CD4-positive, alpha-beta memory T cell (primary cell): ENCODE measurements at regions not wholly inside any gene's neighbourhood (a gene's known extent, or its start where the extent isn't known, plus 50 kb on each side); places are given as distances from the start of the nearest gene placed in this dataset.

Experiments
- CTCF ChIA-PET: fragments of 350-600 bp; sonication (Branson Sonifier 250); formaldehyde crosslinking; loops from one replicate; lab custom pipeline; 2021; ENCODE audit warnings: inconsistent platforms; ENCODE audit not compliant: partially characterized antibody; lab: Charles Lee
- POLR2A ChIA-PET: fragments of 350-600 bp; sonication (Branson Sonifier 250); formaldehyde crosslinking; loops from one replicate; lab custom pipeline; 2021; ENCODE audit not compliant: partially characterized antibody; lab: Charles Lee
- DNase-seq, 5 donors: peaks; one replicate each; pipeline versions ENCODE4 v3.0.0 to v3.0.0-alpha.2; 2020 to 2022; ENCODE audit warnings: mixed read lengths in 1 of 5
- H3K27ac ChIP-seq: one replicate; pipeline ENCODE4 v1.7.0; 2013; ENCODE audit warnings: low read depth, low read length
- H3K27me3 ChIP-seq: 2 replicates; pipeline ENCODE4 v1.7.0; 2013; ENCODE audit warnings: mild to moderate bottlenecking, low read length, moderate library complexity; ENCODE audit not compliant: insufficient read depth
- H3K36me3 ChIP-seq: 2 replicates; pipeline ENCODE4 v1.7.0; 2013; ENCODE audit warnings: mild to moderate bottlenecking, low read length, moderate library complexity; ENCODE audit not compliant: insufficient read depth
- H3K4me1 ChIP-seq: 2 replicates; pipeline ENCODE4 v1.7.0; 2013; ENCODE audit warnings: mild to moderate bottlenecking, low read length, moderate library complexity; ENCODE audit not compliant: insufficient read depth
- H3K4me3 ChIP-seq, 2 donors: one replicate each; pipeline ENCODE4 v1.7.0; 2013; ENCODE audit warnings: low read length in 2 of 2, mild to moderate bottlenecking in 1 of 2
- H3K9me3 ChIP-seq, 2 donors: one replicate each; pipeline ENCODE4 v1.7.0; 2013; ENCODE audit warnings: low read length in 2 of 2, control low read depth in 1 of 2; ENCODE audit not compliant: control insufficient read depth in 1 of 2
- H3K27ac Mint-ChIP-seq, 7 donors: one replicate each; pipeline ENCODE4 v1.8.0; 2020 to 2021; ENCODE audit warnings: mixed read lengths in 7 of 7, mild to moderate bottlenecking in 6 of 7, inconsistent platforms in 3 of 7, moderate library complexity in 3 of 7
- H3K27me3 Mint-ChIP-seq, 2 donors: one replicate each; pipeline ENCODE4 v1.8.0; 2020 to 2021; ENCODE audit warnings: mixed read lengths in 2 of 2
- H3K36me3 Mint-ChIP-seq, 2 donors: one replicate each; pipeline ENCODE4 v1.8.0; 2020 to 2021; ENCODE audit warnings: mixed read lengths in 2 of 2, inconsistent platforms in 1 of 2, mild to moderate bottlenecking in 1 of 2
- H3K4me1 Mint-ChIP-seq, 4 donors: one replicate each; pipeline ENCODE4 v1.8.0; 2020 to 2021; ENCODE audit warnings: mixed read lengths in 4 of 4, mild to moderate bottlenecking in 1 of 4
- H3K4me3 Mint-ChIP-seq, 8 donors: one replicate each; pipeline ENCODE4 v1.8.0; 2020 to 2021; ENCODE audit warnings: mixed read lengths in 8 of 8, mild to moderate bottlenecking in 7 of 8, moderate library complexity in 6 of 8, inconsistent platforms in 3 of 8
- H3K9me3 Mint-ChIP-seq, 8 donors: one replicate each; pipeline ENCODE4 v1.8.0; 2020 to 2021; ENCODE audit warnings: mixed read lengths in 8 of 8, mild to moderate bottlenecking in 5 of 8, inconsistent platforms in 3 of 8, moderate library complexity in 1 of 8
- intact Hi-C: fragments of 100-400 bp; cut with micrococcal nuclease; formaldehyde crosslinking; loops from one replicate; pipeline ENCODE4 v1.15.1; 2023

GRCh38 chr5:158326256-158326655 lies 467.3 kb upstream of the CLINT1 start:
- no peak overlapping the region for H3K27ac ChIP-seq

GRCh38 chr5:158324236-158324635 lies 465.3 kb upstream of the CLINT1 start:
- Mint-ChIP-seq H3K36me3 (no peaks in the 10 kb centered on the region), H3K4me1 (no peaks in the 10 kb centered on the region), H3K4me3 (no peak overlapping the region), H3K27ac (no peak overlapping the region), H3K9me3 (peaks cover 0 to 4% (median 0%) of the 10 kb centered on the region in 8 donors), H3K27me3 (peaks cover 0 to 2% of the 10 kb centered on the region in 2 donors)
- H3K4me3 ChIP-seq = no peak overlapping the region
- intact Hi-C loops = no loop called here
- no peak for DNase-seq
- no peaks in the 10 kb centered on the region for H3K36me3 ChIP-seq
- H3K9me3 ChIP-seq = no peaks in the 10 kb centered on the region
- no peak overlapping the region for H3K27ac ChIP-seq
- CTCF ChIA-PET = no interaction called here
- POLR2A ChIA-PET = no interaction called here
- no peaks in the 10 kb centered on the region for H3K27me3 ChIP-seq
- H3K4me1 ChIP-seq = no peaks in the 10 kb centered on the region

More at GRCh38 chr5:158326256-158326655, 467.3 kb upstream of the CLINT1 start:
- H3K4me3 ChIP-seq = no peak overlapping the region
- Mint-ChIP-seq H3K9me3 (peaks cover 0 to 15% (median 5%) of the 10 kb centered on the region in 8 donors), H3K4me3 (no peak overlapping the region), H3K4me1 (no peaks in the 10 kb centered on the region), H3K36me3 (no peaks in the 10 kb centered on the region), H3K27me3 (no peaks in the 10 kb centered on the region), H3K27ac (no peak overlapping the region)
- DNase-seq = no peak
- H3K9me3 ChIP-seq = peaks cover 0 to 3% of the 10 kb centered on the region in 2 donors
- H3K27me3 ChIP-seq = no peaks in the 10 kb centered on the region
- intact Hi-C loops = no loop called here
- no peaks in the 10 kb centered on the region for H3K4me1 ChIP-seq
- H3K36me3 ChIP-seq = no peaks in the 10 kb centered on the region
- POLR2A ChIA-PET = no interaction called here
- CTCF ChIA-PET = no interaction called here

GRCh38 chr5:158322620-158323019 lies 463.7 kb upstream of the CLINT1 start:
- H3K4me3 ChIP-seq = no peak overlapping the region
- H3K4me1 ChIP-seq = no peaks in the 10 kb centered on the region
- no peaks in the 10 kb centered on the region for H3K36me3 Mint-ChIP-seq
- no peak for DNase-seq
- H3K27ac ChIP-seq = no peak overlapping the region
- H3K27ac Mint-ChIP-seq = no peak overlapping the region
- H3K36me3 ChIP-seq = no peaks in the 10 kb centered on the region
- no peaks in the 10 kb centered on the region for H3K9me3 ChIP-seq
- ChIA-PET POLR2A (no interaction called here), CTCF (no interaction called here)
- no peak overlapping the region for H3K4me3 Mint-ChIP-seq
- H3K9me3 Mint-ChIP-seq = peaks cover 0 to 3% (median 0%) of the 10 kb centered on the region in 8 donors
- H3K27me3 ChIP-seq = no peaks in the 10 kb centered on the region
- intact Hi-C loops = no loop called here
- H3K27me3 Mint-ChIP-seq = peaks cover 0 to 2% of the 10 kb centered on the region in 2 donors
- H3K4me1 Mint-ChIP-seq = no peaks in the 10 kb centered on the region

- no peaks in the 10 kb centered on the region for H3K36me3 Mint-ChIP-seq
- Histone ChIP-seq H3K9me3 (no peaks in the 10 kb centered on the region), H3K4me1 (no peaks in the 10 kb centered on the region), H3K27ac (no peak overlapping the region), H3K27me3 (no peaks in the 10 kb centered on the region), H3K4me3 (no peak overlapping the region), H3K36me3 (no peaks in the 10 kb centered on the region)
- DNase-seq = no peak
- H3K27ac Mint-ChIP-seq = no peak overlapping the region
- POLR2A ChIA-PET = no interaction called here
- H3K4me1 Mint-ChIP-seq = no peaks in the 10 kb centered on the region
- H3K27me3 Mint-ChIP-seq = peaks cover 0 to 2% of the 10 kb centered on the region in 2 donors
- H3K4me3 Mint-ChIP-seq = no peak overlapping the region
- intact Hi-C loops = no loop called here
- peaks cover 0 to 3% (median 0%) of the 10 kb centered on the region in 8 donors for H3K9me3 Mint-ChIP-seq
- CTCF ChIA-PET = no interaction called here
Measured at GRCh38 chr5:158320934-158321333, 462.0 kb upstream of the CLINT1 start.

GRCh38 chr5:158320178-158320674 lies 461.3 kb upstream of the CLINT1 start:
- H3K27me3 Mint-ChIP-seq = peaks cover 0 to 2% of the 10 kb centered on the region in 2 donors
- intact Hi-C loops = no loop called here
- no peaks in the 10 kb centered on the region for H3K36me3 Mint-ChIP-seq
- ChIA-PET CTCF (no interaction called here), POLR2A (no interaction called here)
- DNase-seq = no peak
- H3K4me1 Mint-ChIP-seq = no peaks in the 10 kb centered on the region
- Histone ChIP-seq H3K36me3 (no peaks in the 10 kb centered on the region), H3K9me3 (no peaks in the 10 kb centered on the region), H3K4me3 (no peak overlapping the region), H3K27me3 (no peaks in the 10 kb centered on the region), H3K27ac (no peak overlapping the region), H3K4me1 (no peaks in the 10 kb centered on the region)
- H3K9me3 Mint-ChIP-seq = peaks cover 0 to 2% (median 0%) of the 10 kb centered on the region in 8 donors
- no peak overlapping the region for H3K27ac Mint-ChIP-seq
- H3K4me3 Mint-ChIP-seq = no peak overlapping the region

- DNase-seq = no peak
- Mint-ChIP-seq H3K27me3 (peaks cover 2 to 3% of the 10 kb centered on the region in 2 donors), H3K4me1 (no peaks in the 10 kb centered on the region), H3K27ac (no peak overlapping the region), H3K4me3 (no peak overlapping the region), H3K36me3 (no peaks in the 10 kb centered on the region), H3K9me3 (no peaks in the 10 kb centered on the region)
- no peak overlapping the region for H3K4me3 ChIP-seq
- ChIA-PET CTCF (interaction anchor here (0.8 kb wide), 1 partner anchor 12 kb away, joined by 3 read pairs; no protein-coding TSS in a partner anchor), POLR2A (no interaction called here)
- intact Hi-C loops = no loop called here
- no peak overlapping the region for H3K27ac ChIP-seq
- no peaks in the 10 kb centered on the region for H3K27me3 ChIP-seq
- H3K36me3 ChIP-seq = no peaks in the 10 kb centered on the region
- H3K9me3 ChIP-seq = no peaks in the 10 kb centered on the region
- no peaks in the 10 kb centered on the region for H3K4me1 ChIP-seq
Measured at GRCh38 chr5:158317507-158317906, 458.6 kb upstream of the CLINT1 start.

- H3K4me3 ChIP-seq = no peak overlapping the region
- ChIA-PET POLR2A (no interaction called here), CTCF (no interaction called here)
- H3K9me3 Mint-ChIP-seq = peaks cover 0 to 5% (median 0%) of the 10 kb centered on the region in 8 donors
- no peak for DNase-seq
- H3K4me1 ChIP-seq = no peaks in the 10 kb centered on the region
- no peaks in the 10 kb centered on the region for H3K4me1 Mint-ChIP-seq
- no peak overlapping the region for H3K4me3 Mint-ChIP-seq
- H3K9me3 ChIP-seq = no peaks in the 10 kb centered on the region
- no peak overlapping the region for H3K27ac ChIP-seq
- intact Hi-C loops = no loop called here
- peaks cover 0 to 3% of the 10 kb centered on the region in 2 donors for H3K27me3 Mint-ChIP-seq
- no peaks in the 10 kb centered on the region for H3K36me3 Mint-ChIP-seq
- H3K27ac Mint-ChIP-seq = no peak overlapping the region
- H3K27me3 ChIP-seq = no peaks in the 10 kb centered on the region
- no peaks in the 10 kb centered on the region for H3K36me3 ChIP-seq
Measured at GRCh38 chr5:158313733-158314464, 455.0 kb upstream of the CLINT1 start.
